ENCODE measurements at regions not wholly inside any gene's neighbourhood (a gene's known extent, or its start where the extent isn't known, plus 50 kb on each side); places are given as distances from the start of the nearest gene placed in this dataset.

DNA sequence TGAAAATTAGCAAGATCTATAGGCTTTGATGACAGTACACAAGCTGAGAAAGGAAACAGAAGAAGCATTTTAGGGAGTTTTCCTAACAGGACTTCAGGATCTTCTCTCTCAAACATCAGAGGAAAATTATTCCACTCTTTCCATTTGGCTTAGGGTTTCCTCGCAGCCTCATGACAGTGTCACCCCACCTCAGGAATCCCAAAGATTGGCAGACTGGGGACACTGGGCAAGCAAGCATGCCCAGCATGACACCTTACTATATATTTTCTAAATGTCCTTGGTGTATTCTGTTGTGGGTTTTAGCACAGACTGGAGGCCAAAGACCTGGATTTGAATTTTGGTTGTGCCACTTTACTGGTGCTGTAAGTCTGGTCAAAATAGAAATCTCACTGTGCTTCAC, 482.4 kb upstream of the SOX5 start:
- TF ChIP-seq, protein P1, sequence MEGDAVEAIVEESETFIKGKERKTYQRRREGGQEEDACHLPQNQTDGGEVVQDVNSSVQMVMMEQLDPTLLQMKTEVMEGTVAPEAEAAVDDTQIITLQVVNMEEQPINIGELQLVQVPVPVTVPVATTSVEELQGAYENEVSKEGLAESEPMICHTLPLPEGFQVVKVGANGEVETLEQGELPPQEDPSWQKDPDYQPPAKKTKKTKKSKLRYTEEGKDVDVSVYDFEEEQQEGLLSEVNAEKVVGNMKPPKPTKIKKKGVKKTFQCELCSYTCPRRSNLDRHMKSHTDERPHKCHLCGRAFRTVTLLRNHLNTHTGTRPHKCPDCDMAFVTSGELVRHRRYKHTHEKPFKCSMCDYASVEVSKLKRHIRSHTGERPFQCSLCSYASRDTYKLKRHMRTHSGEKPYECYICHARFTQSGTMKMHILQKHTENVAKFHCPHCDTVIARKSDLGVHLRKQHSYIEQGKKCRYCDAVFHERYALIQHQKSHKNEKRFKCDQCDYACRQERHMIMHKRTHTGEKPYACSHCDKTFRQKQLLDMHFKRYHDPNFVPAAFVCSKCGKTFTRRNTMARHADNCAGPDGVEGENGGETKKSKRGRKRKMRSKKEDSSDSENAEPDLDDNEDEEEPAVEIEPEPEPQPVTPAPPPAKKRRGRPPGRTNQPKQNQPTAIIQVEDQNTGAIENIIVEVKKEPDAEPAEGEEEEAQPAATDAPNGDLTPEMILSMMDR (IDR thresholded peaks at IDR 0.05), result no peak
- TF ChIP-seq POLR2A (IDR thresholded peaks at IDR 0.05) (no peak), POLR2AphosphoS5 (IDR thresholded peaks at IDR 0.05) (no peak)

Data from breast epithelium (tissue), 3 donors.